K562 (cell line): ENCODE measurements at regions not wholly inside any gene's neighbourhood (a gene's known extent, or its start where the extent isn't known, plus 50 kb on each side); places are given as distances from the start of the nearest gene placed in this dataset.

Source experiments
- RBM22 ChIP-seq: fragments of 200-400 bp; formaldehyde crosslinking; IDR thresholded peaks from 2 replicates; pipeline ENCODE4 v1.6.1; 2018; ENCODE audit warnings: low read length, low read depth; ENCODE audit not compliant: poor library complexity, severe bottlenecking
- TF ChIP-seq, protein P1 (sequence below), 2 experiments: fragments of 450-650 bp in 1 of 2; sonication (generic) in 1 of 2; formaldehyde crosslinking in 1 of 2; IDR thresholded peaks; 2 replicates each; pipeline versions ENCODE4 v1.7.1 to v1.9.0; 2016 to 2022; ENCODE audit warnings: inconsistent platforms in 1 of 2, mild to moderate bottlenecking in 1 of 2, missing genetic modification reagents in 1 of 2

DNA sequence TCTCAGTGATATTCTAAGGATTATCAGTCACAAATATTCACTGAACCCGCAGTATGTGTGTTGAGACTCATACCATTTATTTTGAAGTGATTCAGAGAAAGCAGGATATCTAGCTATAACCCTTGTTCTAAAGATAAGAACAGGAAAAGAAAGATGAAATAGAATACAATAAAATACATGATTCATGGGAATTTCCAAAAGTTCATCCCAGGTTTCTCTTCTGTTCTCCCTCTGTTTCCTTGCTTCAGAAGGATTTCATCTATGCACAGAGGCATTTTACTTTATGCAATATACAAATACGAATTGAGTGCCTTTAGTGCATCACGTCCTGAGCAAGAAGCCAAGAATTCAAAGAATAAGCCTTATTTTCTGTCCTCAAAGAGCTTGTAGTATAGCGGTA lies 274.4 kb upstream of the GPC6 start (continued):
- TF ChIP-seq, protein P1, sequence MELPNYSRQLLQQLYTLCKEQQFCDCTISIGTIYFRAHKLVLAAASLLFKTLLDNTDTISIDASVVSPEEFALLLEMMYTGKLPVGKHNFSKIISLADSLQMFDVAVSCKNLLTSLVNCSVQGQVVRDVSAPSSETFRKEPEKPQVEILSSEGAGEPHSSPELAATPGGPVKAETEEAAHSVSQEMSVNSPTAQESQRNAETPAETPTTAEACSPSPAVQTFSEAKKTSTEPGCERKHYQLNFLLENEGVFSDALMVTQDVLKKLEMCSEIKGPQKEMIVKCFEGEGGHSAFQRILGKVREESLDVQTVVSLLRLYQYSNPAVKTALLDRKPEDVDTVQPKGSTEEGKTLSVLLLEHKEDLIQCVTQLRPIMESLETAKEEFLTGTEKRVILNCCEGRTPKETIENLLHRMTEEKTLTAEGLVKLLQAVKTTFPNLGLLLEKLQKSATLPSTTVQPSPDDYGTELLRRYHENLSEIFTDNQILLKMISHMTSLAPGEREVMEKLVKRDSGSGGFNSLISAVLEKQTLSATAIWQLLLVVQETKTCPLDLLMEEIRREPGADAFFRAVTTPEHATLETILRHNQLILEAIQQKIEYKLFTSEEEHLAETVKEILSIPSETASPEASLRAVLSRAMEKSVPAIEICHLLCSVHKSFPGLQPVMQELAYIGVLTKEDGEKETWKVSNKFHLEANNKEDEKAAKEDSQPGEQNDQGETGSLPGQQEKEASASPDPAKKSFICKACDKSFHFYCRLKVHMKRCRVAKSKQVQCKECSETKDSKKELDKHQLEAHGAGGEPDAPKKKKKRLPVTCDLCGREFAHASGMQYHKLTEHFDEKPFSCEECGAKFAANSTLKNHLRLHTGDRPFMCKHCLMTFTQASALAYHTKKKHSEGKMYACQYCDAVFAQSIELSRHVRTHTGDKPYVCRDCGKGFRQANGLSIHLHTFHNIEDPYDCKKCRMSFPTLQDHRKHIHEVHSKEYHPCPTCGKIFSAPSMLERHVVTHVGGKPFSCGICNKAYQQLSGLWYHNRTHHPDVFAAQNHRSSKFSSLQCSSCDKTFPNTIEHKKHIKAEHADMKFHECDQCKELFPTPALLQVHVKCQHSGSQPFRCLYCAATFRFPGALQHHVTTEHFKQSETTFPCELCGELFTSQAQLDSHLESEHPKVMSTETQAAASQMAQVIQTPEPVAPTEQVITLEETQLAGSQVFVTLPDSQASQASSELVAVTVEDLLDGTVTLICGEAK (IDR thresholded peaks at IDR 0.05), result no peak
- TF ChIP-seq, protein P1 (CRISPR knock-in tag; IDR thresholded peaks at IDR 0.05), result no peak
- TF ChIP-seq RBM22, result no peak
- TF ChIP-seq, all 486 proteins: peak for 0
